ENCODE measurements at regions not wholly inside any gene's neighbourhood (a gene's known extent, or its start where the extent isn't known, plus 50 kb on each side); places are given as distances from the start of the nearest gene placed in this dataset.
"Not testable (repeated sequence)": the region's sequence is repeated elsewhere in the genome, so short reads cannot be mapped to it uniquely, and the experiment has no call there.

DNA sequence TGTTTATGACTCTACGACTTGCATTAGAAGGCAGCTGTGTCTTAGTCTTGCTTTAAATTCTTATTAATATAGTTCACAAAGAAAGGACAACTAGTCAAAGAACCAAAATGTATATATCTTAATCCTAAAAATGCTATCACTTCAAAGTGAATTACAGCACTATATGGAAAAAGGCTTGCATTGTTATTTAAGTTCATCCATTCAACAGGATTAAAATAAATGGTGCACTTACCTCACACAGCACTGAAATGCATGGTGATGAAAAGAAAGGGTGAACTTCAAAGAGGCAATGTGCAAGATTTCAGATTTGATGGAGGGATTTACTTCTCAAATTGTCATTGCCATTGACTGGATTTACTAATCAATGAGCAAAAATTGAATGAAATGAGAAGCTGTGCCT, 344.4 kb upstream of the NUDT12 start:
- no peak for DNase-seq (ENCODE audit: low spot score)

- no peak for DNase-seq (ENCODE audit: low spot score)
Observed at GRCh38 chr5:103904651-103905050, 342.1 kb upstream of the NUDT12 start.

- no peak for DNase-seq (ENCODE audit: low spot score)
Observed at GRCh38 chr5:103902893-103903292, 340.3 kb upstream of the NUDT12 start.

DNA sequence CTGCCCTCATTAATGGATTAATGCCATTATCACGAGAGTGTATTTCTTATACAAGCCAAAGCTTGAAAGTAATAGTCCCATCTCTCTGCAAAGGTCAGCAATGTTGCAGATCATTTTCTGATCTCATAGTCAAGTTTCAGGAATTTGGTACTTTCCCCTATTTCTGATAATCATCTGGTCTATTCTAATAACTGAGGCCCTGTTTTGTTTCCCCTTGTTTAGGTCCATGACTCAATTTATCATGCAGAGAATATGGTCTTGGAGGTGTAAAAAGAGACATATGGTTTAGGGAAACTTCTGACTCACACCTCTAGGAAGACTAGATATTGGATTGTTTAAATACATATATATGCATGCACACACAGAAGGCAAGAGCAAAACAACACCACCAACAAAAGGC, 339.3 kb upstream of the NUDT12 start:
- no peak for DNase-seq (ENCODE audit: low spot score)

DNA sequence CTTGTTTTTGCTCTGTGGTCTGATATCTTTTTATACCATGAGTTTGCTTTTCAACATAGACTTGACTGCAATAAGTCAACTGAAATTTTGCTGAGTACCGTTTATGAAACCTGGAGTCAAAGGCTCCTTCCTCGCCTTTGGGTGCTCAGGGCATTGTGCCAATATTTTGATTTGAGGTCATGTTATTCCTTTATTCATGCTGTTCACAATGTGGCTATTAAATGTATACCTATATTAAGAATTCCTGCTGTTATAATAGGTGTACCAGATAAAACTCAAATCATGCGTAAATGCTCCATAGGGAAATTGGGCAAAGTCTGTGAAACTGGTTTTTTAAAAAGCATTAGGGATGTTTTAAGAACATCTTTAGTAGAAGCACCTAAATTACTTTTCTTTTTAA, 334.0 kb upstream of the NUDT12 start:
- DNase-seq (ENCODE audit: low spot score): no peak

DNA sequence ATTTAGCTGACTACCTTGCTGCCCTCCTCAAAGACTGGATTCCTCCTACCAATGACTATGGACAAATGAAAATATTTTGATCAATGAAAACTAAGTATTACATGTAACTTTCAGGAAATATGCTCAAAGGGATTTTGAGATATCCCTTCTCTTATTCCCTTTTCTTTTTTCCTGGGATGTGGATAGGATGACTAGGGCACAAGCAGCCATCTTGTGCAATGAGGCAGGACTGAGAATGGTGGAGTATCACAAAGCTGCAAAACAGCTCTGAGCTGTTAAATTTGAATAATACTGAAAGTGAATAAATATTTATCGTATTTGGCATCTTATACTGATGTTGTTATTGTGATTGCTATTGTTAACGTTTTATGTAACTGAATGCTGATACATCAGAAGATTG, 333.1 kb upstream of the NUDT12 start:
- no peak for DNase-seq (ENCODE audit: low spot score)

DNA sequence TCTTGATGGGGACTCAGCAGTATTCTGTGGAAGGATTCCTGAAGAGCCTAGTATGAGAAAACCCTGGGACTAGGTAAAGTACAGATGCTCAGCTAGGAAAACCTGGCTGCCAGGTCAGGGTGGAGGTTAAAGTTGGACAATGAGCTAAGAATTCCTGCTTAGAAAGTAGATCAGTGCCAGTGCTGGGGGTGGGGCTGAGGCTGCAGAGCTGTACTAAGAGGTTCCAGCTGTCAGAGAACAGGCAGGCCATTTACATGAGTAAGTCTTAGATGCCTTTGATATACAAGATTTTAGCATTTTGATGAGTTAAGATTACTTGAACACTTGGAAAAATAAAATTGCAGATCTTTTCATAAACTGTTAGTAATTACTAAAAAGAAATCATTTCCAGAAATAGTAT, 332.3 kb upstream of the NUDT12 start:
- DNase-seq (ENCODE audit: low spot score): no peak

- no peak for DNase-seq (ENCODE audit: low spot score)
Observed at GRCh38 chr5:103891151-103891550, 328.6 kb upstream of the NUDT12 start.

GRCh38 chr5:103890313-103890712, 327.7 kb upstream of the NUDT12 start:
- no peak for DNase-seq (ENCODE audit: low spot score)

GRCh38 chr5:103889500-103890209, 327.1 kb upstream of the NUDT12 start:
- no peak for DNase-seq (ENCODE audit: low spot score)

GRCh38 chr5:103886826-103887225, 324.2 kb upstream of the NUDT12 start:
- no peak for DNase-seq (ENCODE audit: low spot score)

DNA sequence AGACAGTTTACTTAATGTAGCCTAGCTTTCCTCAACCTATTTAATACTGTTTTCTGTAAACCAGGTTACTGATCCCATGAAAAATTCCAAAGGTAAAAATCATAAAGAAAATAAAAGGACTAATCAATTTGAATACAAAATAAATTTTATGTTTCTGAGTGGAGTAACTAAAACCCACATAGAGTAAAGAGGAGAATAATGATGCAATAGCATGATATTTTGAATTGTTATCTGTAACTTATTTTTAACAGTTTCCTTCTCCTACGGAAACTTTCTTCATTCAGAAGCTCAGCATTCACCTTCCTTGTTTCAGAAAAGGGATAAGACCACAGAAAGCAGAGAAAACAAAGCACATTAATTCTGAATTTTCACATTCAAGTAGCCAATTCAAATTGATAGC, 320.6 kb upstream of the NUDT12 start:
- no peak for DNase-seq (ENCODE audit: low spot score)

DNA sequence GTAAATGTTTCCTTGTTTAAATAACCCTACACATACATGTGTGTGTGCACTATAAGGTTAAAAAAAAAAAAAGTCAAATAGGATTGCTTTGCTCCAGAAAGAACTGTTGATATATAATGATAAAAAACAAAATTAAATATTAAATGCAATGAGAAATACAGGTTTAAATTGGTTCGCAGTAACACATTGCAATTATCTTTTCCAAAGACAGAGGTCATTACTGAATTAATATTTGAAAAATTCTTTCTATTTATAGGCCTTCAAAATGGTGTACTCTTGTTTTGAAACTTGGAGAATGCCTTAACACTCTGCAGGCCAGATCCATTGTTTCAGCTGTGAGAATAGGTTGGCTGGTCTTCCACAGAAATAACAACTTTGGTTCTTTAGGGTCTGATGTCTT, 319.0 kb upstream of the NUDT12 start:
- DNase-seq (ENCODE audit: low spot score): no peak

DNA sequence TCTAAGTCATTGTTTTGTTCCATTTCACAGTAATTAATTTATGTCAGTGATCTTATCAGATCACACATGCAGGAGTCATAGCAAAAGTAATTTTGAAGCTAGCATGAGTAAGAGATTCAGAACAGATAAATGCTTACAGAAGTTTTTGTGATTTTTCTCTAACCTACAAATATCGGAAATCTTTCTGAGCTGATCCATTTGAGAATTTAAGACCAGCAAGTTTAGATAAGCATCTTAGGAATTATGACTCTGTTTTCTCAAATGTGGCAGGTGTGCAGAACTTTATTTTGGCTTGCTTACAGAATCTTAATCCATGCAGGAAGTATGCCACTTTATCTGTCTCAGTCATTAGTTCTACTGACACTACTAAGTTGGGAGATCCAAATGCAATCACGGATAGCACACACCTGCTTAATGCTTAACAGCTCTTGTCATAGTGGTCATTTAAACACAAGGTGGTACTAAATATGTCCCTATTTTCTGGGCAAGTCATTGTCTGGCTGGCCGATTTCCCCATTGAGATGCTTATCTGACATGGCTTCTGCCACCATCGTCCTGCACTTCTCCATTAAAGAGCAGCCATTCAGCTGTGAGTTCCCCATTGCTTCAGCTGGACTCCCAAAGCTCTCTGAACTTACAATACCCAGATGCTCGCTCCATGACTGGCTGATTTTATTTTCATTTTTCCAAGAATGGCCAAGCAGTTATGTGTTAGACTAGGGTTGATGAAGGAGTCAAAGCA, 305.4 kb upstream of the NUDT12 start:
- no peak for DNase-seq (ENCODE audit: low spot score)

- DNase-seq (ENCODE audit: low spot score): no peak
Observed at GRCh38 chr5:103866169-103866568, 303.6 kb upstream of the NUDT12 start.

GRCh38 chr5:103862398-103862797, 299.8 kb upstream of the NUDT12 start:
- DNase-seq (ENCODE audit: low spot score): no peak

GRCh38 chr5:103860327-103860726, 297.7 kb upstream of the NUDT12 start:
- no peak for DNase-seq (ENCODE audit: low spot score)

- not testable (repeated sequence) for DNase-seq (ENCODE audit: low spot score)
Observed at GRCh38 chr5:103858367-103858766, 295.8 kb upstream of the NUDT12 start.

- DNase-seq (ENCODE audit: low spot score): no peak
Observed at GRCh38 chr5:103851091-103851490, 288.5 kb upstream of the NUDT12 start.

- no peak for DNase-seq (ENCODE audit: low spot score)
Observed at GRCh38 chr5:103849934-103850333, 287.3 kb upstream of the NUDT12 start.

DNA sequence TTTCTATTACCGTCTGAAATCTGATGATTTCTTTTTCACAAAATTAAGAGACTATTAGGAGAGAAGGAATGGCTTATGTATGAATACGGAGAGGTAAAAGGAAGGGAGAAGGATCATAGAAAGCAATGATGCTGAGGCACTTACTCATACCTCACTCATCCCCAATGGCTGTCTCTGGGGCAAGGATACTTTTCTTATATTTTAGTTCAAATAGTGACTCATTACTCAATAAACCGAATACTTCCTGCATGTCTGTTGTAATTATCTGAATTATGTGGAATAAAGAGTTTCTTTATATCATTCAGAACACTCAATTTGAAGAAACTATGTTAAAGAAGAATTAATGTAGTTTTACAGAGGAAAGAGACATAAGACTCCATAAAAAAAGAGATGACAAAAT, 284.5 kb upstream of the NUDT12 start:
- no peak for DNase-seq (ENCODE audit: low spot score)

- no peak for DNase-seq (ENCODE audit: low spot score)
Observed at GRCh38 chr5:103842936-103843335, 280.3 kb upstream of the NUDT12 start.

DNA sequence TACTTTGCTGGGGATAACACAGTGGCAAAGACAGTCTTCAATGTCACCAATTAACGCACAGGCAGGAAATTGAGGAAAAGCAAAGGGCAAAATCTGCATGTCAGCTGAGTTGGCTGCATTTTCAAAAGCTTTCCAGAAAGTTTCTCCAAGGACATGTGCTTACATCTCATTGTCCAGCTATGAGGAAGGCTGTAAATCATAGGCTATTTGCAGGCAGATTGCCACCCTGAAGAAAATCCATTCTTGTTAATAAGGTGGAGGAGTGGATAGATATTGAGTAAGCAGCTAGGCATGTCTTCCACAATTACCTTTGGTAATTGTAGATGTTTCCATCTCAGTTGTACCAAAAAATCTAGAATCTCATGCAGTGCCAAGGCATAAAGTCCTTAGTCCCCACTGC, 278.0 kb upstream of the NUDT12 start:
- DNase-seq (ENCODE audit: low spot score): no peak

DNA sequence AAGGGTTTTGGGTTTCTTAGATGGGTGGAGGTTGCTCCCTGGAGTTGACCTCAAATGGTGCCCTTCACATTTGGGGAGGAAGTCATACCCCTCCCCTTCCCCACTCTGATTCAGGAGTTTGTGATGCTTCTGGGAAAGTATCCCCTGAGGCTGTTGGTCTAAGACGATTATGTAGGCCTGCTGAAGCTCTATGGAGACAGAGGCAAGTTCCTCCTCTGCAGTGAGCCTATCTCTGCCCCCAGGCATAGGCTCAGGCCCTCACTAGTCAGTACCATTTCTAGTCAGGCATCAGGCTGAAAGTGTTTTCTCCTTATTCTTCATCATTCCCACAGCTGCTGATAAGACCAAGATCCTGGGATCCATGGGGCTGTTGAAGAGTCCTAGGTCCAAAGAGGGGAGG, 271.6 kb upstream of the NUDT12 start:
- no peak for DNase-seq (ENCODE audit: low spot score)
